ENCODE measurements at regions not wholly inside any gene's neighbourhood (a gene's known extent, or its start where the extent isn't known, plus 50 kb on each side); places are given as distances from the start of the nearest gene placed in this dataset.
"Not testable (repeated sequence)": the region's sequence is repeated elsewhere in the genome, so short reads cannot be mapped to it uniquely, and the experiment has no call there.

DNA sequence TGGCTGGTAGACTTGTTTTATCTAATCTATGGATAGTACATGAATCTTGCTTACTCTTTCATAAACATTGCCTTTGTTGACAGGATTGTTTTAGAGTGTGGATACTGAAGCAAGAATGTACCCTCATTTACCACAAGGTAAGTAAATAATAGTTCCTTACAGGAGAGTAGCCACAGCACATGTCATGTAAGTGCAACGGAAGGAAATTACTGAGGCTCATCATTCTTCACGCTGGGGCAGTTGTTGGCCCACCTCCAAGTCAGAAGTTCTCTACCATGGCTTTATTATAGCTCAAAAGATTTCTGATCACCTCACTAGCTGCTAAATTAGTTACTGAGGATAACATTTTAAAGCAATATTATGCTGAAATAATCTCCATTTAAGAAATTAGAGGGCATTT is 50.0 kb upstream of the ANKRD30B start:
- TF ChIP-seq POLR2A, CTCF, EP300, POLR2AphosphoS5 (IDR thresholded peaks at IDR 0.05): not testable (repeated sequence)

All from upper lobe of left lung (tissue), 4 donors.